NCI-H82 treated with DMSO at 0.1 percent for 48 hours (cell line): ENCODE measurements at regions not wholly inside any gene's neighbourhood (a gene's known extent, or its start where the extent isn't known, plus 50 kb on each side); places are given as distances from the start of the nearest gene placed in this dataset.

Experiments used
- DNase-seq: peaks from one replicate; lab custom pipeline; 2025; ENCODE audit not compliant: unreplicated experiment; lab: John Stamatoyannopoulos, UW

GRCh38 chr21:27079636-27080240 lies 112.8 kb upstream of the ADAMTS5 start:
- DNase-seq: no peak

GRCh38 chr21:27078915-27079314 lies 112.0 kb upstream of the ADAMTS5 start:
- peak; percentile 11 for DNase-seq

- peak; percentile 17 for DNase-seq
Observed at GRCh38 chr21:27077501-27077900, 110.6 kb upstream of the ADAMTS5 start.

GRCh38 chr21:27076025-27076424 lies 109.1 kb upstream of the ADAMTS5 start:
- DNase-seq: no peak

GRCh38 chr21:27070861-27071670 lies 104.2 kb upstream of the ADAMTS5 start:
- no peak for DNase-seq

- DNase-seq: no peak
Observed at GRCh38 chr21:27068811-27069210, 101.9 kb upstream of the ADAMTS5 start.

- DNase-seq: no peak
Observed at GRCh38 chr21:27067226-27067625, 100.3 kb upstream of the ADAMTS5 start.

- no peak for DNase-seq
Observed at GRCh38 chr21:27062443-27062842, 95.6 kb upstream of the ADAMTS5 start.

- no peak for DNase-seq
Observed at GRCh38 chr21:27061770-27062169, 94.9 kb upstream of the ADAMTS5 start.

- DNase-seq: no peak
Observed at GRCh38 chr21:27060190-27060589, 93.3 kb upstream of the ADAMTS5 start.

- DNase-seq: no peak
Observed at GRCh38 chr21:27058673-27059605, 92.1 kb upstream of the ADAMTS5 start.

GRCh38 chr21:27057997-27058396 lies 91.1 kb upstream of the ADAMTS5 start:
- no peak for DNase-seq

- no peak for DNase-seq
Observed at GRCh38 chr21:27047658-27048314, 80.9 kb upstream of the ADAMTS5 start.

- DNase-seq: no peak
Observed at GRCh38 chr21:27047283-27047657, 80.4 kb upstream of the ADAMTS5 start.

- DNase-seq: no peak
Observed at GRCh38 chr21:27045281-27045985, 78.5 kb upstream of the ADAMTS5 start.

GRCh38 chr21:27043377-27043776 lies 76.5 kb upstream of the ADAMTS5 start:
- DNase-seq: no peak

- no peak for DNase-seq
Observed at GRCh38 chr21:27040738-27041469, 74.0 kb upstream of the ADAMTS5 start.

- DNase-seq: no peak
Observed at GRCh38 chr21:27036736-27037301, 69.9 kb upstream of the ADAMTS5 start.

- DNase-seq: no peak
Observed at GRCh38 chr21:27035791-27036190, 68.9 kb upstream of the ADAMTS5 start.
